PC-3 (cell line): ENCODE measurements at regions not wholly inside any gene's neighbourhood (a gene's known extent, or its start where the extent isn't known, plus 50 kb on each side); places are given as distances from the start of the nearest gene placed in this dataset.

ENCODE experiments used
- ATAC-seq: fragments of 200-7000 bp; cut with Tn5 transposase; 2 replicates; pipeline ENCODE4 v1.9.1; 2020; ENCODE audit warnings: mild to moderate bottlenecking, moderate library complexity
- BruUV-seq: library from RNA; stranded (reverse); fragments of 400-500 nt; replicated peaks from 2 replicates; lab custom pipeline; 2021; lab: Mats Ljungman, UMichigan
- CTCF ChIA-PET: fragments of 300-600 bp; sonication (Branson Sonifier 250); formaldehyde crosslinking; loops from one replicate; lab custom pipeline; 2022; ENCODE audit warnings: antibody characterized with exemption; lab: Charles Lee
- POLR2A ChIA-PET: fragments of 300-600 bp; sonication (Branson Sonifier 250); formaldehyde crosslinking; loops from one replicate; lab custom pipeline; 2022; ENCODE audit warnings: antibody characterized with exemption; ENCODE audit not compliant: unreplicated experiment; lab: Charles Lee
- DNase-seq: peaks from one replicate; pipeline ENCODE4 v3.0.0-alpha.2; 2015
- H2AFZ ChIP-seq: fragments of 300-600 bp; sonication (generic); 2 replicates; pipeline ENCODE4 v1.6.0; 2016; ENCODE audit warnings: antibody characterized with exemption, low read length
- H3F3A ChIP-seq: fragments of 300-600 bp; sonication (generic); one replicate; pipeline ENCODE4 v1.6.0; 2017; ENCODE audit warnings: antibody characterized with exemption, low read length, control low read depth, mild to moderate bottlenecking; ENCODE audit not compliant: unreplicated experiment
- H3K27ac ChIP-seq: fragments of 300-600 bp; sonication (generic); 2 replicates; pipeline ENCODE4 v1.5.1; 2016; ENCODE audit warnings: mild to moderate bottlenecking, low read length
- H3K27me3 ChIP-seq: fragments of 300-600 bp; sonication (generic); 2 replicates; pipeline ENCODE4 v1.6.1; 2016; ENCODE audit warnings: low read length, mixed read lengths
- H3K36me3 ChIP-seq: fragments of 300-600 bp; sonication (generic); 2 replicates; pipeline ENCODE4 v1.6.1; 2016; ENCODE audit warnings: low read depth, mixed run types, low read length, mixed read lengths
- H3K4me1 ChIP-seq: fragments of 300-600 bp; sonication (generic); 2 replicates; pipeline ENCODE4 v1.5.1; 2016; ENCODE audit warnings: low read length; ENCODE audit not compliant: insufficient read depth
- H3K4me2 ChIP-seq: fragments of 300-600 bp; sonication (generic); 2 replicates; pipeline ENCODE4 v1.6.0; 2016; ENCODE audit warnings: low read length
- H3K4me3 ChIP-seq: fragments of 300-600 bp; sonication (generic); 2 replicates; pipeline ENCODE4 v1.5.1; 2016; ENCODE audit warnings: mild to moderate bottlenecking, low read length, mixed read lengths
- H3K79me2 ChIP-seq: fragments of 300-600 bp; sonication (generic); 2 replicates; pipeline ENCODE4 v1.6.1; 2017; ENCODE audit warnings: low read length, mixed read lengths
- H3K9ac ChIP-seq: fragments of 300-600 bp; sonication (generic); 2 replicates; pipeline ENCODE4 v1.6.0; 2016; ENCODE audit warnings: mild to moderate bottlenecking, low read length
- H3K9me2 ChIP-seq: fragments of 300-600 bp; sonication (generic); replicated peaks from 2 replicates; pipeline ENCODE4 v1.6.1; 2016; ENCODE audit warnings: mixed run types, low read length, mixed read lengths
- H3K9me3 ChIP-seq: fragments of 300-600 bp; sonication (generic); 2 replicates; pipeline ENCODE4 v1.6.1; 2016; ENCODE audit warnings: low read length, mixed read lengths
- H4K20me1 ChIP-seq: fragments of 300-600 bp; sonication (generic); 2 replicates; pipeline ENCODE4 v1.6.1; 2016; ENCODE audit warnings: low read length, mixed read lengths
- CTCF ChIP-seq: fragments of 300-600 bp; sonication (generic); conservative IDR thresholded peaks from 2 replicates; pipeline ENCODE4 v1.5.1; 2017; ENCODE audit warnings: antibody characterized with exemption, low read depth, mild to moderate bottlenecking, low read length
- EZH2 ChIP-seq: fragments of 300-600 bp; sonication (generic); IDR thresholded peaks from one replicate; pipeline ENCODE4 v1.6.1; 2017; ENCODE audit warnings: antibody characterized with exemption, mild to moderate bottlenecking, low read length; ENCODE audit not compliant: unreplicated experiment
- EZH2phosphoT487 ChIP-seq: fragments of 300-600 bp; sonication (generic); IDR thresholded peaks from 2 replicates; pipeline ENCODE4 v1.6.1; 2018; ENCODE audit warnings: mild to moderate bottlenecking, antibody characterized with exemption, low read length, borderline replicate concordance
- intact Hi-C: fragments of 100-400 bp; cut with micrococcal nuclease; formaldehyde crosslinking; loops from 2 replicates; pipeline ENCODE4 v1.9.0; 2023

DNA sequence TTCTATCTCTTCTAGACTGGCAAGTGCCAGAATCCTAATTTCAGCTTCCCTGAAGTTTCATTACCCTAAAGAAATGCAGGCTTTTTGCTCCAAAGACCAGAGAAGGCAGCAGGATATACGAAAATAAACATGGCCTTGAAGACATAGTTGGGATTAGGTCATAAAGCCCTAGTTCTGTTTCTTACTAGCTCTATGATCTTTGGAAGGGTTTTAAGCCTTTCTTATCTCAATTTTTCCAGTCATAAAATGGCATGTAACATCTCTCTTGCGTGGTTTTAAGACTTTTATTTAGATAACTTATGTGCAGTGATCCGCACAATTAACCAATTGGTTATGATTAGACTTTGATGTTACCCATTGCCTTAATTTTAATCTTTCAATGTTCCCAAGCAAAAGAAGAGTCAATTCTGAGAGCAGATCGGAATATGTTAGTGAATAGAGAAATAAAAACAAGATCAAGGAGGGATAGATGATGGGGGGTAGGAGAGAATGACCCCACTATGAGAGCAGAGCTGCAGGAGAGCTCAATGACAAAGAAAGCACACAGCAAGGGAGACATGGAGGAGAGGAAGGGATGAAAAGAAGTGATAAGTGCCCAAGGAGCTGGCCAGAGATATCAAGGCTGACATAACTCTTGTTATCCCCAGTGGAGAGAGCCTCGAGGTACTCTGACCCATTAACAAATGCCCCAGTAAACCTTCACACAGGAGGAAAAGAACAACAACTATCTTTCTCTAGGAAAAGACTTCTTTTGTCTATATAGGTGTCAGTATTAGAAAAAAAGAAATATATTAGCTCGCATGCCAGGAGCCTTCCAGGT is 53.0 kb upstream of the ANP32D start:
- no peak overlapping the region for H3K27ac ChIP-seq
- DNase-seq, result no peak
- H3K9ac ChIP-seq, result no peak overlapping the region
- no peak for TF ChIP-seq CTCF
- TF ChIP-seq EZH2phosphoT487, result no peak
- no peak for TF ChIP-seq EZH2
- intact Hi-C loops, result no loop called here
- H3K4me2 ChIP-seq, result no peak overlapping the region
- H3K36me3 ChIP-seq, result no peaks in the 10 kb centered on the region
- ATAC-seq, result no peak
- H3K9me2 ChIP-seq, result no peaks in the 10 kb centered on the region
- POLR2A ChIA-PET, result no interaction called here
- CTCF ChIA-PET, result no interaction called here
- H3K4me1 ChIP-seq, result no peaks in the 10 kb centered on the region
- H2AFZ ChIP-seq, result no peak overlapping the region
- H3K27me3 ChIP-seq, result peaks cover 78% of the 10 kb centered on the region
- H3K4me3 ChIP-seq, result no peak overlapping the region
- no peaks in the 10 kb centered on the region for H3K9me3 ChIP-seq
- H4K20me1 ChIP-seq, result no peaks in the 10 kb centered on the region
- no peaks in the 10 kb centered on the region for H3K79me2 ChIP-seq
- no peaks in the 10 kb centered on the region for H3F3A ChIP-seq
- no TSS peak for BruUV-seq

DNA sequence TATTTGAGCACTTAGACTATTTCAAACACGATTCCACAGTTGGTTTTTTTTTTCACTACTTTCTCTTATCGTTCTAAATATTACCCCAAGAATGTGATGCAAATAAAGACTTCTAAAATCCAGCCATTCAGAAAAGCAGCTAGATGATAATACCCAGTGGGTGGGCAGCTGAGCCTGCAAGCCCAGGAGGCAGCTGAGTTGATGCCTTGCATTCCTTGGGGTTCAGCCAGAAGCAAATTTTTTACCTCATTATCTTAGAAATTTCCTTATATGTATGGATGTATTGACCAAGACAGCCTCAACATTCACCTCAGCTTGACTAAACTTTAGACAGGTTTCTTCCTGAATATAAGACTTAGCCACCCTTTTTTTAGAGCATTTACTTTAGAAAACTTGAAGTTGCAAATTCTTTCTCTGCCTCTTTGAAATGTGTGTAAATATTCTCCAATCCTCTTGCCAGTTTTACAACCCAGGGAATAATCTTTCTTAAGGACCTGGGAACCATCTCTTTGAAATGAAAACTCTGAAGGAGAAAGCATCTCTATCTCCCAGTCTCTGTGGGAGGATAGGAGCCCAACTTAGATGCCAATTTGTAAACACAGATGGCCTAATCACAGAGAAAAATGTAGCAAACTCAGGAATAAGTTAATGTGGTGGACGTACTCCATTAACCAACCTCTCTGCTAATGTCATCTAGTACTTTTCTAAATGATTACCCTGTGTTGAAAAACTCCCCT is 52.2 kb upstream of the ANP32D start:
- no TSS peak for BruUV-seq
- Histone ChIP-seq H3F3A (no peaks in the 10 kb centered on the region), H2AFZ (no peak overlapping the region), H3K4me1 (no peaks in the 10 kb centered on the region), H3K9me3 (no peaks in the 10 kb centered on the region), H3K27me3 (peaks cover 72% of the 10 kb centered on the region), H3K4me2 (no peak overlapping the region), H3K9me2 (no peaks in the 10 kb centered on the region), H3K27ac (no peak overlapping the region), H3K79me2 (no peaks in the 10 kb centered on the region), H3K4me3 (no peak overlapping the region), H3K9ac (no peak overlapping the region), H4K20me1 (no peaks in the 10 kb centered on the region), H3K36me3 (no peaks in the 10 kb centered on the region)
- no peak for ATAC-seq
- ChIA-PET POLR2A (no interaction called here), CTCF (no interaction called here)
- intact Hi-C loops, result no loop called here
- no peak for TF ChIP-seq CTCF
- no peak for TF ChIP-seq EZH2phosphoT487
- TF ChIP-seq EZH2, result no peak
- no peak for DNase-seq

GRCh38 chr12:48422060-48422459 is 50.3 kb upstream of the ANP32D start:
- Histone ChIP-seq H3K9me3 (no peaks in the 10 kb centered on the region), H3K9ac (no peak overlapping the region), H3K4me2 (no peak overlapping the region), H3K4me1 (no peaks in the 10 kb centered on the region), H3K79me2 (no peaks in the 10 kb centered on the region), H3K27me3 (peaks cover 70% of the 10 kb centered on the region), H2AFZ (no peak overlapping the region), H3K27ac (no peak overlapping the region), H3K4me3 (no peak overlapping the region), H3F3A (no peaks in the 10 kb centered on the region), H3K9me2 (no peaks in the 10 kb centered on the region), H3K36me3 (no peaks in the 10 kb centered on the region), H4K20me1 (no peaks in the 10 kb centered on the region)
- DNase-seq, result no peak
- BruUV-seq, result no TSS peak
- CTCF ChIA-PET, result no interaction called here
- intact Hi-C loops, result no loop called here
- no peak for ATAC-seq
- TF ChIP-seq EZH2 (no peak), CTCF (no peak)
- POLR2A ChIA-PET, result no interaction called here
